Glutamatergic neuron (in vitro differentiated cells): ENCODE measurements at regions not wholly inside any gene's neighbourhood (a gene's known extent, or its start where the extent isn't known, plus 50 kb on each side); places are given as distances from the start of the nearest gene placed in this dataset.
"Not testable (repeated sequence)": the region's sequence is repeated elsewhere in the genome, so short reads cannot be mapped to it uniquely, and the experiment has no call there.

Experiments
- DNase-seq: peaks from one replicate; pipeline ENCODE4 v3.0.0; 2022
- H3K27ac Mint-ChIP-seq: one replicate; pipeline ENCODE4 v1.8.0; 2020; ENCODE audit warnings: mild to moderate bottlenecking, mixed read lengths, inconsistent platforms; ENCODE audit not compliant: unreplicated experiment
- H3K27me3 Mint-ChIP-seq: one replicate; pipeline ENCODE4 v1.8.0; 2020; ENCODE audit warnings: mild to moderate bottlenecking, moderate library complexity, mixed read lengths, inconsistent platforms; ENCODE audit not compliant: unreplicated experiment
- H3K36me3 Mint-ChIP-seq: one replicate; pipeline ENCODE4 v1.8.0; 2020; ENCODE audit warnings: mild to moderate bottlenecking, mixed read lengths, inconsistent platforms; ENCODE audit not compliant: unreplicated experiment
- H3K4me1 Mint-ChIP-seq: one replicate; pipeline ENCODE4 v1.8.0; 2020; ENCODE audit warnings: mild to moderate bottlenecking, low read depth, mixed read lengths, inconsistent platforms; ENCODE audit not compliant: unreplicated experiment
- H3K4me3 Mint-ChIP-seq: one replicate; pipeline ENCODE4 v1.8.0; 2020; ENCODE audit warnings: mild to moderate bottlenecking, mixed read lengths, inconsistent platforms; ENCODE audit not compliant: unreplicated experiment
- H3K9me3 Mint-ChIP-seq: one replicate; pipeline ENCODE4 v1.8.0; 2020; ENCODE audit warnings: mild to moderate bottlenecking, moderate library complexity, mixed read lengths, inconsistent platforms; ENCODE audit not compliant: unreplicated experiment
- TF ChIP-seq, protein P1 (sequence below): fragments of 200-600 bp; sonication (generic); IDR thresholded peaks from one replicate; pipeline ENCODE4 v1.5.0; 2021; ENCODE audit not compliant: partially characterized antibody, unreplicated experiment

DNA sequence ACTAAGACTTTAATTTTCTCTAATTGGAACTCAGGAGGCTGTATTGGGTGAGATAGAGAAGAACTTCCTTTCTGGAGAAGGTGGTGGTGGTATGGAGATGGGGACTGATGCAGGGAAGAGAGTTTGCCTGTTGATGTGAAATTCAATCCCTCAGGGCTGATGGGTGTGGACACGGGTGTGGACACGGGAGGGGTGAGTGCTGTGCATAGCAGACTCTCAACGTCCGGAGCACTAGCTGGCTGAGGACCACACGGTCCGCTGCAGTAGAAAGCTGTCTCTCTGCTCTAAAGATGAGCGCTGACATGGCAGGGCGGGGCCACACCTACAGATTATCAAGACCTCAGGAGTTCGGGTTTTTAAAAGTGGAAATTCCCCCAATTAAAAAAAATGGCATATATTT is 148.5 kb upstream of the PITRM1 start:
- H3K9me3 Mint-ChIP-seq, result peaks cover 5% of the 10 kb centered on the region
- H3K4me3 Mint-ChIP-seq, result no peak overlapping the region
- DNase-seq, result no peak
- no peak overlapping the region for H3K27ac Mint-ChIP-seq
- peaks cover 4% of the 10 kb centered on the region for H3K27me3 Mint-ChIP-seq
- peaks cover 10% of the 10 kb centered on the region for H3K36me3 Mint-ChIP-seq
- H3K4me1 Mint-ChIP-seq, result no peaks in the 10 kb centered on the region
- TF ChIP-seq, protein P1, sequence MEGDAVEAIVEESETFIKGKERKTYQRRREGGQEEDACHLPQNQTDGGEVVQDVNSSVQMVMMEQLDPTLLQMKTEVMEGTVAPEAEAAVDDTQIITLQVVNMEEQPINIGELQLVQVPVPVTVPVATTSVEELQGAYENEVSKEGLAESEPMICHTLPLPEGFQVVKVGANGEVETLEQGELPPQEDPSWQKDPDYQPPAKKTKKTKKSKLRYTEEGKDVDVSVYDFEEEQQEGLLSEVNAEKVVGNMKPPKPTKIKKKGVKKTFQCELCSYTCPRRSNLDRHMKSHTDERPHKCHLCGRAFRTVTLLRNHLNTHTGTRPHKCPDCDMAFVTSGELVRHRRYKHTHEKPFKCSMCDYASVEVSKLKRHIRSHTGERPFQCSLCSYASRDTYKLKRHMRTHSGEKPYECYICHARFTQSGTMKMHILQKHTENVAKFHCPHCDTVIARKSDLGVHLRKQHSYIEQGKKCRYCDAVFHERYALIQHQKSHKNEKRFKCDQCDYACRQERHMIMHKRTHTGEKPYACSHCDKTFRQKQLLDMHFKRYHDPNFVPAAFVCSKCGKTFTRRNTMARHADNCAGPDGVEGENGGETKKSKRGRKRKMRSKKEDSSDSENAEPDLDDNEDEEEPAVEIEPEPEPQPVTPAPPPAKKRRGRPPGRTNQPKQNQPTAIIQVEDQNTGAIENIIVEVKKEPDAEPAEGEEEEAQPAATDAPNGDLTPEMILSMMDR, result no peak

DNA sequence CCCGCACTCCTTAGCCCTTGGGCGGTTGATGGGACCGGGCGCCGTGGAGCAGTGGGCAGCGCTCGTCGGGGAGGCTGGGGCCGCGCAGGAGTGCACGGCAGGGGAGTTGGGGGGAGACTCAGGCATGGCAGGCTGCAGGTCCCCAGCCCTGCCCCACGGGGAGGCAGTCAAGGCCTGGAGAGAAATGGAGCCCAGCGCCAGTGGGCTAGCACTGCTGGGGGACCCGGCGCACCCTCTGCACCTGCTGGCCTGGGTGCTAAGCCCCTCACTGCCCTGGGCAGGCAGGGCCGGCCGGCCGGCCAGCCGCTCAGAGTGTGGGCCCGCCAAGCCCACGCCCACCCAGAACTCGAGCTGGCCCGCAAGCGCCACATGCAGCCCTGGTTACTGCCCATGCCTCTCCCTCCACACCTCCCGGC is 147.2 kb upstream of the PITRM1 start:
- Mint-ChIP-seq H3K36me3 (peaks cover 10% of the 10 kb centered on the region), H3K9me3 (peaks cover 5% of the 10 kb centered on the region), H3K4me3 (no peak overlapping the region), H3K27ac (no peak overlapping the region), H3K27me3 (peaks cover 4% of the 10 kb centered on the region), H3K4me1 (no peaks in the 10 kb centered on the region)
- DNase-seq, result no peak
- TF ChIP-seq, protein P1, result no peak

DNA sequence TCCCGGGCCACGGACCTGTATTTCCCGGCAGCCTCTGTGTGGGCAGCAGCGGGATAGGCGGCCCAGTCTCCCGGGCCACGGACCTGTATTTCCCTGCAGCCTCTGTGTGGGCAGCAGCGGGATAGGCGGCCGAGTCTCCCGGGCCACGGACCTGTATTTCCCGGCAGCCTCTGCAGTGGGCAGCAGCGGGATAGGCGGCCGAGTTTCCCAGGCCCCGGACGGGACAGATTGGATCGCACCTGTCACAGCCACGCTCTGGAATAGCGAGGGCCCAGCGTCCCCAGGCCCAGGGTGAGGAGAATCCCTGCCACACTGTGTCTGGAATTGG is 145.9 kb upstream of the PITRM1 start:
- not testable (repeated sequence) for H3K4me1 Mint-ChIP-seq, H3K9me3 Mint-ChIP-seq, H3K27me3 Mint-ChIP-seq, H3K4me3 Mint-ChIP-seq, DNase-seq, H3K27ac Mint-ChIP-seq
- H3K36me3 Mint-ChIP-seq, result peaks cover 10% of the 10 kb centered on the region

DNA sequence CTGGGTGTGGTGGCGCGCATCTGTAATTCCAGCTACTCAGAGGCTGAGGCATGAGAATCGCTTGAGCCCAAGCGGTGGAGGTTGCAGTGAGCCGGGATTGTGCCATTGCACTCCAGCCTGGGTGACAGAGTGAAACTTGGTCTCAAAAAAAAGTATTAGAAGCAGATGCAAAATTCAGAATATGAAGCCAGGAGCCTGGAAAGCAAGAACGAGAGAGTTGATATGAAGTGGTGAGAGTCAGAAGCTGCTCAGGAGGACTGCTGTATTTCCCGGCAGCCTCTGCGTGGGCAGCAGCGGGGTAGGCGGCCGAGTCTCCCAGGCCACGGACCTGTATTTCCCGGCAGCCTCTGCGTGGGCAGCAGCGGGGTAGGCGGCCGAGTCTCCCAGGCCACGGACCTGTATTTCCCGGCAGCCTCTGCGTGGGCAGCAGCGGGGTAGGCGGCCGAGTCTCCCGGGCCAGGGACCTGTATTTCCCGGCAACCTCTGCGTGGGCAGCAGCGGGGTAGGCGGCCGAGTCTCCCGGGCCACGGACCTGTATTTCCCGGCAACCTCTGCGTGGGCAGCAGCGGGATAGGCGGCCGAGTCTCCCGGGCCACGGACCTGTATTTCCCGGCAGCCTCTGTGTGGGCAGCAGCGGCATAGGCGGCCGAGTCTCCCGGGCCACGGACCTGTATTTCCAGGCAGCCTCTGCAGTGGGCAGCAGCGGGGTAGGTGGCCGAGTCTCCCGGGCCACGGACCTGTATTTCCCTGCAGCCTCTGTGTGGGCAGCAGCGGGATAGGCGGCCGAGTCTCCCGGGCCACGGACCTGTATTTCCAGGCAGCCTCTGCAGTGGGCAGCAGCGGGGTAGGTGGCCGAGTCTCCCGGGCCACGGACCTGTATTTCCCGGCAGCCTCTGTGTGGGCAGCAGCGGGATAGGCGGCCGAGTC is 145.2 kb upstream of the PITRM1 start:
- DNase-seq, H3K9me3 Mint-ChIP-seq, H3K4me1 Mint-ChIP-seq, H3K27me3 Mint-ChIP-seq, H3K27ac Mint-ChIP-seq, H3K4me3 Mint-ChIP-seq: not testable (repeated sequence)
- H3K36me3 Mint-ChIP-seq, result peaks cover 10% of the 10 kb centered on the region

DNA sequence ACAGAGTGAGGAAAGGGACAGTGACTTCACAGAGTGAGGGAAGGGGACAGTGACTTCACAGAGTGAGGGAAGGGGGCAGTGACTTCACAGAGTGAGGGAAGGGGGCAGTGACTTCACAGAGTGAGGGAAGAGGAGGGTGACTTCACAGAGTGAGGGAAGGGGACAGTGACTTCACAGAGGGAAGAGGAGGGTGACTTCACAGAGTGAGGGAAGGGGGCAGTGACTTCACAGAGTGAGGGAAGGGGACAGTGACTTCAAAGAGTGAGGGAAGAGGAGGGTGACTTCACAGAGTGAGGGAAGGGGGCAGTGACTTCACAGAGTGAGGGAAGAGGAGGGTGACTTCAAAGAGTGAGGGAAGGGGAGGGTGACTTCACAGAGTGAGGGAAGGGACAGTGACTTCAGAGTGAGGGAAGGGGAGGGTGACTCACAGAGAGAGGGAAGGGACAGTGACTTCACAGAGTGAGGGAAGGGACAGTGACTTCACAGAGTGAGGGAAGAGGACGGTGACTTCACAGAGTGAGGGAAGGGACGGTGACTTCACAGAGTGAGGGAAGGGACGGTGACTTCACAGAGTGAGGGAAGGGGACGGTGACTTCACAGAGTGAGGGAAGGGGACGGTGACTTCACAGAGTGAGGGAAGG is 142.0 kb upstream of the PITRM1 start:
- H3K4me1 Mint-ChIP-seq, DNase-seq, H3K36me3 Mint-ChIP-seq, H3K9me3 Mint-ChIP-seq, H3K4me3 Mint-ChIP-seq, H3K27ac Mint-ChIP-seq, H3K27me3 Mint-ChIP-seq: not testable (repeated sequence)

DNA sequence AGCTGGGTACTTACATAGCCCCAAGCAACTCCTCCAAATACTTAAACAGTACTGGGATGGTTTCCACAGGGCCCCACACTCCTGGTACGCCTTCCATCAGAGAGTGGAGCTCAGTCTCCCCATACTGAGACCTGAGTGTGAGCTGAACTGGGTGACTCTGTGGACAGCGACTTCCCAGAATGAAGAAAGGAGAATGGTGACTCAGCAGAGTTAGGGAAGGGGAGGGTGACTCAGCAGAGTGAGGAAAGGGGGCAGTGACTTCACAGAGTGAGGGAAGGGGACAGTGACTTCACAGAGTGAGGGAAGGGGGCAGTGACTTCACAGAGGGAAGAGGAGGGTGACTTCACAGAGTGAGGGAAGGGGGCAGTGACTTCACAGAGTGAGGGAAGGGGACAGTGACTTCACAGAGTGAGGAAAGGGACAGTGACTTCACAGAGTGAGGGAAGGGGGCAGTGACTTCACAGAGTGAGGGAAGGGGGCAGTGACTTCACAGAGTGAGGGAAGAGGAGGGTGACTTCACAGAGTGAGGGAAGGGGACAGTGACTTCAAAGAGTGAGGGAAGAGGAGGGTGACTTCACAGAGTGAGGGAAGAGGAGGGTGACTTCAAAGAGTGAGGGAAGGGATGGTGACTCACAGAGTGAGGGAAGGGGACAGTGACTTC is 141.3 kb upstream of the PITRM1 start:
- DNase-seq, H3K27ac Mint-ChIP-seq, H3K27me3 Mint-ChIP-seq, H3K36me3 Mint-ChIP-seq, H3K4me1 Mint-ChIP-seq, H3K9me3 Mint-ChIP-seq, H3K4me3 Mint-ChIP-seq: not testable (repeated sequence)
